AML-193 (cell line): ENCODE measurements at regions not wholly inside any gene's neighbourhood (a gene's known extent, or its start where the extent isn't known, plus 50 kb on each side); places are given as distances from the start of the nearest gene placed in this dataset.

ENCODE experiments used
- DNase-seq, 2 experiments: peaks; one replicate each; lab custom pipeline; 2025; lab: John Stamatoyannopoulos, UW

- no peak for DNase-seq
Observed at GRCh38 chr7:25750744-25751508, 401.1 kb upstream of the NFE2L3 start.

GRCh38 chr7:25752154-25752553 lies 399.8 kb upstream of the NFE2L3 start:
- no peak for DNase-seq

GRCh38 chr7:25752967-25753791 lies 398.8 kb upstream of the NFE2L3 start:
- DNase-seq = no peak

- DNase-seq = no peak
Observed at GRCh38 chr7:25753837-25754236, 398.2 kb upstream of the NFE2L3 start.

GRCh38 chr7:25754333-25754732 lies 397.7 kb upstream of the NFE2L3 start:
- DNase-seq = no peak

GRCh38 chr7:25754751-25755150 lies 397.2 kb upstream of the NFE2L3 start:
- no peak for DNase-seq

GRCh38 chr7:25756601-25757000 lies 395.4 kb upstream of the NFE2L3 start:
- no peak for DNase-seq

- no peak for DNase-seq
Observed at GRCh38 chr7:25758559-25758958, 393.4 kb upstream of the NFE2L3 start.

GRCh38 chr7:25759286-25759685 lies 392.7 kb upstream of the NFE2L3 start:
- DNase-seq = no peak

- no peak for DNase-seq
Observed at GRCh38 chr7:25759748-25760147, 392.2 kb upstream of the NFE2L3 start.

GRCh38 chr7:25762511-25763462 lies 389.2 kb upstream of the NFE2L3 start:
- no peak for DNase-seq

GRCh38 chr7:25763463-25763860 lies 388.5 kb upstream of the NFE2L3 start:
- DNase-seq = no peak

- no peak for DNase-seq
Observed at GRCh38 chr7:25765110-25765655, 386.8 kb upstream of the NFE2L3 start.

GRCh38 chr7:25770235-25770634 lies 381.8 kb upstream of the NFE2L3 start:
- no peak for DNase-seq

GRCh38 chr7:25770670-25771069 lies 381.3 kb upstream of the NFE2L3 start:
- no peak for DNase-seq

- DNase-seq = no peak
Observed at GRCh38 chr7:25771491-25771890, 380.5 kb upstream of the NFE2L3 start.

- DNase-seq = no peak
Observed at GRCh38 chr7:25772802-25773201, 379.2 kb upstream of the NFE2L3 start.

- no peak for DNase-seq
Observed at GRCh38 chr7:25774675-25775074, 377.3 kb upstream of the NFE2L3 start.

- DNase-seq = no peak
Observed at GRCh38 chr7:25775570-25775969, 376.4 kb upstream of the NFE2L3 start.

GRCh38 chr7:25775999-25776743 lies 375.8 kb upstream of the NFE2L3 start:
- DNase-seq = no peak

GRCh38 chr7:25776744-25777123 lies 375.3 kb upstream of the NFE2L3 start:
- no peak for DNase-seq
